Spleen (tissue), 11 donors: ENCODE measurements at regions not wholly inside any gene's neighbourhood (a gene's known extent, or its start where the extent isn't known, plus 50 kb on each side); places are given as distances from the start of the nearest gene placed in this dataset.

Experiments used
- DNase-seq: peaks from one replicate; pipeline ENCODE4 v3.0.0-alpha.2; 2020
- H3K27ac ChIP-seq, 8 donors: fragments of 200-600 bp; sonication (generic) in 7 of 8; 1 replicate in 4 of 8; 2 replicates in 4 of 8; pipeline versions ENCODE4 v1.5.0 to v1.8.0; 2016 to 2021; ENCODE audit warnings: inconsistent platforms in 4 of 8, mild to moderate bottlenecking in 4 of 8, moderate library complexity in 1 of 8
- H3K27me3 ChIP-seq, 7 donors: fragments of 200-600 bp; sonication (generic) in 6 of 7; replicated peaks in 1 of 7; 1 replicate in 4 of 7; 2 replicates in 3 of 7; pipeline versions ENCODE4 v1.5.0 to v1.8.0; 2016 to 2021; ENCODE audit warnings: inconsistent platforms in 3 of 7, mild to moderate bottlenecking in 1 of 7
- H3K36me3 ChIP-seq, 6 donors: fragments of 200-600 bp; sonication (generic) in 5 of 6; 1 replicate in 4 of 6; 2 replicates in 2 of 6; pipeline versions ENCODE4 v1.5.0 to v1.8.0; 2016 to 2021; ENCODE audit warnings: inconsistent platforms in 2 of 6
- H3K4me1 ChIP-seq, 6 donors: fragments of 200-600 bp; sonication (generic) in 5 of 6; 1 replicate in 3 of 6; 2 replicates in 3 of 6; pipeline versions ENCODE4 v1.5.0 to v1.8.0; 2016 to 2021; ENCODE audit warnings: inconsistent platforms in 3 of 6
- H3K4me3 ChIP-seq, 8 donors: fragments of 200-600 bp; sonication (generic) in 7 of 8; 1 replicate in 4 of 8; 2 replicates in 4 of 8; pipeline versions ENCODE4 v1.5.0 to v1.8.0; 2016 to 2021; ENCODE audit warnings: inconsistent platforms in 4 of 8, mild to moderate bottlenecking in 4 of 8, moderate library complexity in 2 of 8
- H3K9me3 ChIP-seq, 8 donors: fragments of 200-600 bp; sonication (generic) in 7 of 8; 1 replicate in 4 of 8; 2 replicates in 4 of 8; pipeline versions ENCODE4 v1.5.0 to v1.8.0; 2016 to 2021; ENCODE audit warnings: inconsistent platforms in 4 of 8
- CTCF ChIP-seq, 11 experiments: fragments of 200-600 bp in 7 of 11; fragments of 450-650 bp in 4 of 11; sonication (generic) in 4 of 11; IDR thresholded peaks in 8 of 11; conservative IDR thresholded peaks in 3 of 11; 1 replicate in 7 of 11; 2 replicates in 4 of 11; pipeline versions ENCODE4 v1.4.0 to v1.8.0; 2016 to 2021; ENCODE audit warnings: antibody characterized with exemption in 11 of 11, inconsistent platforms in 4 of 11, mild to moderate bottlenecking in 1 of 11
- POLR2A ChIP-seq, 3 donors: fragments of 450-650 bp; IDR thresholded peaks; one replicate each; pipeline ENCODE4 v1.5.1; 2017; ENCODE audit warnings: antibody characterized with exemption in 3 of 3, mild to moderate bottlenecking in 1 of 3
- POLR2AphosphoS5 ChIP-seq, 3 donors: sonication (generic); formaldehyde crosslinking; IDR thresholded peaks; one replicate each; pipeline ENCODE4 v1.5.1; 2017; ENCODE audit warnings: antibody characterized with exemption in 3 of 3
- WGBS, 5 donors: extraction: QIAGEN DNeasy Blood & Tissue Kit in 3 of 5; methylation state at CpG; one replicate each; pipeline versions ENCODE4 v1.1.5 to v1.1.7; 2013 to 2018; 5-methylcytosine and 5-hydroxymethylcytosine counted together
- intact Hi-C: fragments of 100-400 bp; cut with DNase I; formaldehyde crosslinking; loops from one replicate; pipeline ENCODE4 v1.15.0; 2023; ENCODE audit warnings: low total_unique reads
- donor health status: healthy with polysubstance abuse.
- donor health status: DM: no; HTN: no; CAD: no; lungs with moderate emphysema.
- donor health status: DM: no; HTN: no; CAD: no.
- donor health status: Bipolar disorder and iron deficiency.
- donor health status: healthy.
- donor health status: DM: no; HTN: no; CAD: no.
- donor health status: DM: yes; HTN: yes; CAD: no.

- Histone ChIP-seq H3K4me3 (no peak overlapping the region), H3K27me3 (no peaks in the 10 kb centered on the region), H3K27ac (peak overlapping the region in 7 of 8 donors; percentile 5 to 46 (median 42)), H3K4me1 (no peaks in the 10 kb centered on the region), H3K9me3 (no peaks in the 10 kb centered on the region), H3K36me3 (no peaks in the 10 kb centered on the region)
- 41 to 68% (median 55%) methylated on average over 6 of the region's 6 CpGs for WGBS, 5 donors
- intact Hi-C loops, result no loop called here
- TF ChIP-seq POLR2AphosphoS5 (IDR thresholded peaks at IDR 0.05), result no peak
- TF ChIP-seq POLR2A (IDR thresholded peaks at IDR 0.05), result no peak
- no peak for TF ChIP-seq CTCF (IDR thresholded peaks at IDR 0.05 in 8 of 11, conservative IDR thresholded peaks at IDR 0.05 in 3 of 11)
- no peak for DNase-seq
These were observed 175.1 kb upstream of the JAG1 start for GRCh38 chr20:10848810-10849370.

- Histone ChIP-seq H3K27me3 (no peaks in the 10 kb centered on the region), H3K36me3 (no peaks in the 10 kb centered on the region), H3K4me1 (peaks cover 0 to 17% (median 2%) of the 10 kb centered on the region in 6 donors), H3K9me3 (no peaks in the 10 kb centered on the region), H3K27ac (no peak overlapping the region), H3K4me3 (no peak overlapping the region)
- DNase-seq, result no peak
- intact Hi-C loops, result no loop called here
- 68 to 94% (median 85%) methylated on average over 2 of the region's 2 CpGs for WGBS, 5 donors
- TF ChIP-seq POLR2AphosphoS5 (IDR thresholded peaks at IDR 0.05) (no peak), POLR2A (IDR thresholded peaks at IDR 0.05) (no peak), CTCF (IDR thresholded peaks at IDR 0.05 in 8 of 11, conservative IDR thresholded peaks at IDR 0.05 in 3 of 11) (no peak)
These were observed 179.4 kb upstream of the JAG1 start for GRCh38 chr20:10853176-10853575.

GRCh38 chr20:10853731-10854130, 179.9 kb upstream of the JAG1 start:
- WGBS, 5 donors, result 79 to 91% (median 85%) methylated on average over 4 of the region's 4 CpGs
- TF ChIP-seq POLR2A (IDR thresholded peaks at IDR 0.05) (no peak), CTCF (IDR thresholded peaks at IDR 0.05 in 8 of 11, conservative IDR thresholded peaks at IDR 0.05 in 3 of 11) (no peak), POLR2AphosphoS5 (IDR thresholded peaks at IDR 0.05) (no peak)
- intact Hi-C loops, result no loop called here
- H3K9me3 ChIP-seq, result no peaks in the 10 kb centered on the region
- no peak overlapping the region for H3K27ac ChIP-seq
- no peaks in the 10 kb centered on the region for H3K27me3 ChIP-seq
- H3K36me3 ChIP-seq, result no peaks in the 10 kb centered on the region
- peaks cover 0 to 17% (median 2%) of the 10 kb centered on the region in 6 donors for H3K4me1 ChIP-seq
- DNase-seq, result no peak
- no peak overlapping the region for H3K4me3 ChIP-seq

GRCh38 chr20:10854976-10855375, 181.2 kb upstream of the JAG1 start:
- no peaks in the 10 kb centered on the region for H3K9me3 ChIP-seq
- H3K4me1 ChIP-seq, result peaks cover 0 to 17% (median 2%) of the 10 kb centered on the region in 6 donors
- WGBS, 5 donors, result 88 to 98% (median 94%) methylated on average over 2 of the region's 2 CpGs
- no peak overlapping the region for H3K4me3 ChIP-seq
- no peak for DNase-seq
- intact Hi-C loops, result no loop called here
- H3K27me3 ChIP-seq, result no peaks in the 10 kb centered on the region
- no peak overlapping the region for H3K27ac ChIP-seq
- TF ChIP-seq POLR2A (IDR thresholded peaks at IDR 0.05), result no peak
- TF ChIP-seq POLR2AphosphoS5 (IDR thresholded peaks at IDR 0.05), result no peak
- no peak for TF ChIP-seq CTCF (IDR thresholded peaks at IDR 0.05 in 8 of 11, conservative IDR thresholded peaks at IDR 0.05 in 3 of 11)
- H3K36me3 ChIP-seq, result no peaks in the 10 kb centered on the region
